CD14-positive monocyte (primary cell): ENCODE measurements at regions not wholly inside any gene's neighbourhood (a gene's known extent, or its start where the extent isn't known, plus 50 kb on each side); places are given as distances from the start of the nearest gene placed in this dataset.
A peak's percentile ranks its signal among the peaks of the same experiment; 100 is the strongest.

ENCODE experiments used
- DNase-seq, 3 donors: peaks; one replicate each; pipeline ENCODE4 v3.0.0-alpha.2; 2011 to 2022
- H2AFZ ChIP-seq: 2 replicates; pipeline ENCODE4 v1.6.0; 2012; ENCODE audit warnings: mild to moderate bottlenecking, low read depth, low read length, inconsistent platforms; ENCODE audit not compliant: insufficient read depth, poor library complexity, severe bottlenecking
- H3K27ac ChIP-seq, 2 donors: 1 replicate in 1 of 2; 2 replicates in 1 of 2; pipeline ENCODE4 v1.5.1; 2012 to 2013; ENCODE audit warnings: low read length in 2 of 2, control low read depth in 1 of 2, inconsistent platforms in 1 of 2, low read depth in 1 of 2, mild to moderate bottlenecking in 1 of 2
- H3K27me3 ChIP-seq, 2 donors: one replicate each; pipeline versions ENCODE4 v1.6.0 to v1.6.1; 2011 to 2013; ENCODE audit warnings: low read length in 2 of 2; ENCODE audit not compliant: control insufficient read depth in 2 of 2, insufficient read depth in 2 of 2
- H3K36me3 ChIP-seq, 2 donors: replicated peaks in 1 of 2; 1 replicate in 1 of 2; 2 replicates in 1 of 2; pipeline versions ENCODE4 v1.5.1 to v1.6.1; 2012 to 2013; ENCODE audit warnings: low read length in 2 of 2, control low read depth in 1 of 2, inconsistent platforms in 1 of 2, mild to moderate bottlenecking in 1 of 2; ENCODE audit not compliant: insufficient read depth in 2 of 2, control insufficient read depth in 1 of 2
- H3K4me1 ChIP-seq, 2 donors: 1 replicate in 1 of 2; 2 replicates in 1 of 2; pipeline versions ENCODE4 v1.5.1 to v1.6.1; 2012 to 2013; ENCODE audit warnings: low read length in 2 of 2, control low read depth in 1 of 2, inconsistent platforms in 1 of 2, mild to moderate bottlenecking in 1 of 2, moderate library complexity in 1 of 2; ENCODE audit not compliant: insufficient read depth in 2 of 2, control insufficient read depth in 1 of 2
- H3K4me2 ChIP-seq: replicated peaks from 2 replicates; pipeline ENCODE3; 2012; ENCODE audit warnings: low read length, moderate library complexity, mild to moderate bottlenecking; ENCODE audit not compliant: poor library complexity, severe bottlenecking; ENCODE audit errors: extremely low read depth
- H3K4me3 ChIP-seq, 3 experiments: fragments of 200-600 bp in 1 of 3; sonication (generic) in 1 of 3; replicated peaks in 1 of 3; 1 replicate in 2 of 3; 2 replicates in 1 of 3; pipeline ENCODE4 v1.5.1; 2011 to 2013; ENCODE audit warnings: low read length in 3 of 3, mild to moderate bottlenecking in 3 of 3, control low read depth in 2 of 3, low read depth in 2 of 3, inconsistent platforms in 1 of 3, moderate library complexity in 1 of 3
- H3K79me2 ChIP-seq: 2 replicates; pipeline ENCODE4 v1.6.0; 2012; ENCODE audit warnings: mild to moderate bottlenecking, control low read depth, inconsistent platforms, low read length, moderate library complexity; ENCODE audit not compliant: insufficient read depth
- H3K9ac ChIP-seq: 2 replicates; pipeline ENCODE4 v1.6.0; 2017; ENCODE audit warnings: low read length, mild to moderate bottlenecking; ENCODE audit not compliant: insufficient read depth, poor library complexity, severe bottlenecking
- H3K9me3 ChIP-seq, 2 donors: replicated peaks in 1 of 2; 1 replicate in 1 of 2; 2 replicates in 1 of 2; pipeline versions ENCODE4 v1.5.1 to v1.6.1; 2012 to 2013; ENCODE audit warnings: low read length in 2 of 2, control low read depth in 1 of 2; ENCODE audit not compliant: control insufficient read depth in 1 of 2, insufficient read depth in 1 of 2
- H4K20me1 ChIP-seq: 2 replicates; pipeline ENCODE4 v1.6.0; 2012; ENCODE audit warnings: mild to moderate bottlenecking, low read length, control low read depth, moderate library complexity; ENCODE audit not compliant: insufficient read depth
- H3K27ac Mint-ChIP-seq, 7 donors: one replicate each; pipeline ENCODE4 v1.8.0; 2020; ENCODE audit warnings: mild to moderate bottlenecking in 7 of 7, mixed read lengths in 7 of 7, moderate library complexity in 6 of 7, inconsistent platforms in 2 of 7
- H3K27me3 Mint-ChIP-seq, 3 donors: one replicate each; pipeline ENCODE4 v1.8.0; 2021 to 2022; ENCODE audit warnings: low read depth in 3 of 3, mild to moderate bottlenecking in 3 of 3, mixed read lengths in 3 of 3, moderate library complexity in 3 of 3, inconsistent platforms in 1 of 3
- H3K36me3 Mint-ChIP-seq, 2 donors: one replicate each; pipeline ENCODE4 v1.8.0; 2020; ENCODE audit warnings: mixed read lengths in 2 of 2, inconsistent platforms in 1 of 2, mild to moderate bottlenecking in 1 of 2
- H3K4me1 Mint-ChIP-seq: one replicate; pipeline ENCODE4 v1.8.0; 2020; ENCODE audit warnings: mild to moderate bottlenecking, mixed read lengths
- H3K4me3 Mint-ChIP-seq, 2 donors: one replicate each; pipeline ENCODE4 v1.8.0; 2020; ENCODE audit warnings: mild to moderate bottlenecking in 2 of 2, mixed read lengths in 2 of 2, moderate library complexity in 1 of 2
- H3K9me3 Mint-ChIP-seq, 7 donors: one replicate each; pipeline ENCODE4 v1.8.0; 2020 to 2022; ENCODE audit warnings: mixed read lengths in 7 of 7, mild to moderate bottlenecking in 6 of 7, moderate library complexity in 6 of 7, inconsistent platforms in 2 of 7
- CTCF ChIP-seq: fragments of 200-600 bp; IDR thresholded peaks from one replicate; pipeline ENCODE4 v1.8.0; 2022; ENCODE audit warnings: antibody characterized with exemption, mild to moderate bottlenecking
- WGBS: methylation state at CpG from one replicate; pipeline ENCODE4 v1.1.5; 2013; ENCODE audit warnings: missing lambda C conversion rate; ENCODE audit not compliant: insufficient coverage; 5-methylcytosine and 5-hydroxymethylcytosine counted together
- intact Hi-C, 2 donors: fragments of 100-400 bp; cut with micrococcal nuclease; formaldehyde crosslinking; loops; one replicate each; pipeline versions ENCODE4 v1.15.0 to v1.15.1; 2023

GRCh38 chr2:175400975-175401374 is 219.5 kb upstream of the ATP5MC3 start:
- Histone ChIP-seq H3K79me2 (no peaks in the 10 kb centered on the region), H2AFZ (no peak overlapping the region), H3K4me2 (no peak overlapping the region), H3K36me3 (no peaks in the 10 kb centered on the region), H3K4me1 (no peaks in the 10 kb centered on the region), H3K27ac (no peak overlapping the region), H4K20me1 (no peaks in the 10 kb centered on the region), H3K9me3 (no peaks in the 10 kb centered on the region), H3K4me3 (no peak overlapping the region), H3K27me3 (no peaks in the 10 kb centered on the region), H3K9ac (no peak overlapping the region)
- Mint-ChIP-seq H3K9me3 (peaks cover 0 to 2% (median 0%) of the 10 kb centered on the region in 7 donors), H3K36me3 (no peaks in the 10 kb centered on the region), H3K27me3 (peaks cover 0 to 2% (median 2%) of the 10 kb centered on the region in 3 donors), H3K4me3 (no peak overlapping the region), H3K4me1 (no peaks in the 10 kb centered on the region), H3K27ac (no peak overlapping the region)
- intact Hi-C loops: no loop called here
- no peak for TF ChIP-seq CTCF
- no peak for DNase-seq
- 90% methylated on average over 3 of the region's 6 CpGs for WGBS

- DNase-seq: no peak
- H3K36me3 Mint-ChIP-seq: no peaks in the 10 kb centered on the region
- intact Hi-C loops: no loop called here
Observed at GRCh38 chr2:175399326-175399725, 217.8 kb upstream of the ATP5MC3 start.

More at GRCh38 chr2:175399326-175399725, 217.8 kb upstream of the ATP5MC3 start:
- Mint-ChIP-seq H3K4me1 (no peaks in the 10 kb centered on the region), H3K27ac (peak overlapping the region in 1 of 7 donors; percentile 27), H3K27me3 (peaks cover 0 to 3% (median 2%) of the 10 kb centered on the region in 3 donors), H3K9me3 (peaks cover 0 to 4% (median 0%) of the 10 kb centered on the region in 7 donors), H3K4me3 (no peak overlapping the region)
- H3K4me1 ChIP-seq: no peaks in the 10 kb centered on the region
- no peak for TF ChIP-seq CTCF
- no peaks in the 10 kb centered on the region for H4K20me1 ChIP-seq
- no peaks in the 10 kb centered on the region for H3K36me3 ChIP-seq
- H3K9ac ChIP-seq: no peak overlapping the region
- no peak overlapping the region for H2AFZ ChIP-seq
- H3K4me3 ChIP-seq: no peak overlapping the region
- no peaks in the 10 kb centered on the region for H3K79me2 ChIP-seq
- no peaks in the 10 kb centered on the region for H3K9me3 ChIP-seq
- H3K27ac ChIP-seq: no peak overlapping the region
- no peaks in the 10 kb centered on the region for H3K27me3 ChIP-seq
- no peak overlapping the region for H3K4me2 ChIP-seq
- WGBS: 56% methylated on average over 3 of the region's 4 CpGs
